ENCODE measurements at regions not wholly inside any gene's neighbourhood (a gene's known extent, or its start where the extent isn't known, plus 50 kb on each side); places are given as distances from the start of the nearest gene placed in this dataset.

- no peak overlapping the region for H3K9ac ChIP-seq (ENCODE audit: low read depth in 2 of 2, low read length in 2 of 2)
- H3K36me3 ChIP-seq, result no peaks in the 10 kb centered on the region
- TF ChIP-seq, protein P1, sequence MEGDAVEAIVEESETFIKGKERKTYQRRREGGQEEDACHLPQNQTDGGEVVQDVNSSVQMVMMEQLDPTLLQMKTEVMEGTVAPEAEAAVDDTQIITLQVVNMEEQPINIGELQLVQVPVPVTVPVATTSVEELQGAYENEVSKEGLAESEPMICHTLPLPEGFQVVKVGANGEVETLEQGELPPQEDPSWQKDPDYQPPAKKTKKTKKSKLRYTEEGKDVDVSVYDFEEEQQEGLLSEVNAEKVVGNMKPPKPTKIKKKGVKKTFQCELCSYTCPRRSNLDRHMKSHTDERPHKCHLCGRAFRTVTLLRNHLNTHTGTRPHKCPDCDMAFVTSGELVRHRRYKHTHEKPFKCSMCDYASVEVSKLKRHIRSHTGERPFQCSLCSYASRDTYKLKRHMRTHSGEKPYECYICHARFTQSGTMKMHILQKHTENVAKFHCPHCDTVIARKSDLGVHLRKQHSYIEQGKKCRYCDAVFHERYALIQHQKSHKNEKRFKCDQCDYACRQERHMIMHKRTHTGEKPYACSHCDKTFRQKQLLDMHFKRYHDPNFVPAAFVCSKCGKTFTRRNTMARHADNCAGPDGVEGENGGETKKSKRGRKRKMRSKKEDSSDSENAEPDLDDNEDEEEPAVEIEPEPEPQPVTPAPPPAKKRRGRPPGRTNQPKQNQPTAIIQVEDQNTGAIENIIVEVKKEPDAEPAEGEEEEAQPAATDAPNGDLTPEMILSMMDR (IDR thresholded peaks at IDR 0.05), result no peak
- H3K4me3 ChIP-seq, result no peak overlapping the region
- no peak for DNase-seq
- no peak overlapping the region for H3K27ac ChIP-seq
- H3K9me3 ChIP-seq, result no peaks in the 10 kb centered on the region
- no peaks in the 10 kb centered on the region for H3K27me3 ChIP-seq
- H3K4me1 ChIP-seq, result no peaks in the 10 kb centered on the region
- intact Hi-C loops (cut with DNase I), result no loop called here
Measured at GRCh38 chr4:136920092-136920881, 612.0 kb downstream of the PCDH18 start.

- intact Hi-C loops (cut with DNase I), result no loop called here
- TF ChIP-seq, protein P1 (IDR thresholded peaks at IDR 0.05), result no peak
- Histone ChIP-seq H3K36me3 (no peaks in the 10 kb centered on the region), H3K9ac (ENCODE audit: low read depth in 2 of 2, low read length in 2 of 2) (no peak overlapping the region), H3K4me3 (no peak overlapping the region), H3K4me1 (no peaks in the 10 kb centered on the region), H3K9me3 (no peaks in the 10 kb centered on the region), H3K27me3 (no peaks in the 10 kb centered on the region), H3K27ac (no peak overlapping the region)
- DNase-seq, result no peak
Measured at GRCh38 chr4:136918772-136919171, 613.5 kb downstream of the PCDH18 start.

GRCh38 chr4:136917312-136918110 lies 614.8 kb downstream of the PCDH18 start:
- TF ChIP-seq, protein P1 (IDR thresholded peaks at IDR 0.05), result no peak
- intact Hi-C loops (cut with DNase I), result no loop called here

GRCh38 chr4:136909626-136910025 lies 622.7 kb downstream of the PCDH18 start:
- Histone ChIP-seq H3K27ac (no peak overlapping the region), H3K9ac (ENCODE audit: low read depth in 2 of 2, low read length in 2 of 2) (no peak overlapping the region), H3K36me3 (no peaks in the 10 kb centered on the region), H3K4me1 (no peaks in the 10 kb centered on the region), H3K4me3 (no peak overlapping the region), H3K9me3 (no peaks in the 10 kb centered on the region), H3K27me3 (no peaks in the 10 kb centered on the region)
- intact Hi-C loops (cut with DNase I), result no loop called here
- no peak for DNase-seq
- TF ChIP-seq, protein P1 (IDR thresholded peaks at IDR 0.05), result no peak

More at GRCh38 chr4:136917312-136918110, 614.8 kb downstream of the PCDH18 start:
- Histone ChIP-seq H3K9ac (ENCODE audit: low read depth in 2 of 2, low read length in 2 of 2) (no peak overlapping the region), H3K4me1 (no peaks in the 10 kb centered on the region), H3K27ac (no peak overlapping the region), H3K9me3 (no peaks in the 10 kb centered on the region), H3K36me3 (no peaks in the 10 kb centered on the region), H3K4me3 (no peak overlapping the region), H3K27me3 (no peaks in the 10 kb centered on the region)
- DNase-seq, result no peak

GRCh38 chr4:136908122-136908521 lies 624.2 kb downstream of the PCDH18 start:
- Histone ChIP-seq H3K9me3 (no peaks in the 10 kb centered on the region), H3K27me3 (no peaks in the 10 kb centered on the region), H3K4me1 (no peaks in the 10 kb centered on the region), H3K27ac (no peak overlapping the region), H3K9ac (ENCODE audit: low read depth in 2 of 2, low read length in 2 of 2) (no peak overlapping the region), H3K4me3 (no peak overlapping the region), H3K36me3 (no peaks in the 10 kb centered on the region)
- intact Hi-C loops (cut with DNase I), result no loop called here
- DNase-seq, result no peak
- TF ChIP-seq, protein P1 (IDR thresholded peaks at IDR 0.05), result no peak

All from colonic mucosa (tissue), 4 donors.